ENCODE measurements at regions not wholly inside any gene's neighbourhood (a gene's known extent, or its start where the extent isn't known, plus 50 kb on each side); places are given as distances from the start of the nearest gene placed in this dataset.

DNA sequence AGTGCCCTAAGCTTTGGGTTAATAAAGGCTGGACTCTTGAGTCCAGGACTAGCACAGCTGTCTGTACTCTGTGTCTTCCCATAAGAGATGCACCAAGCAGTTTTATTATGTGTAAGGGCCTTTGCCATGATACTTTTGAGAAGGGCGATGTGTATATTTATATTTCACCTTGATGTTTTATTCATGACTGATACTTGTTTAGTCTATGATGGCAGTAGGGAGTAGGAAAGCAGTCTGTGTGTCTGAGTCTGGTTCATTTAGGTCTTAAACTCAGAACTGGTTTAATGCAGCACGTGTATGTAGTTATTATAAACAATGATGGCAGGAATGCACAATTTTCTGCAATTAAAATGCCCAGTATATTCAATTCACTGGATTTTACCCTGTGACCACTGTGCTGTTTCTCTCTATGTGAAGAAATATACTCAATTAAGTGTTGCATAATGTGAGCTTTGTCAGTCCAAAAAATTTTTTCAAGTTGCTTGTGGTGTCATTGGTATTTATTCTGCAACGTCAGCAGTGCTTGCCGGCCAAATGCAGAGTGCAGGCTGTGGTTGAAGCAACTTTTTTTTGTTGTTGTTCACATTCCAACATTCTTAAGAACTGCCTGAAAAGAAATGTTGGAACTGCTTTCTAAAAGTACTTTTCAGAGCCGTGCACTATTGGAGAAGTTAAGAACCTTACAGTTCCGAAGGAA, 423.7 kb upstream of the SEMA6D start:
- Histone ChIP-seq H3K9ac (ENCODE audit: low read depth in 1 of 2, low read length in 2 of 2) (no peak overlapping the region), H3K27ac (ENCODE audit: low read depth in 2 of 2, low read length in 2 of 2) (peak overlapping the region in 1 of 2 donors; percentile 9), H3K27me3 (ENCODE audit: control insufficient read depth in 2 of 2, insufficient read depth in 2 of 2, low read length in 2 of 2) (no peaks in the 10 kb centered on the region), H3K4me1 (ENCODE audit: control insufficient read depth in 2 of 2, insufficient read depth in 2 of 2, low read length in 2 of 2) (peaks cover 0 to 2% of the 10 kb centered on the region in 2 donors), H3K9me3 (ENCODE audit: control insufficient read depth in 2 of 2, low read length in 2 of 2) (no peaks in the 10 kb centered on the region), H3K36me3 (ENCODE audit: control insufficient read depth in 2 of 2, insufficient read depth in 2 of 2, low read length in 2 of 2) (no peaks in the 10 kb centered on the region), H3K4me3 (ENCODE audit: low read length in 2 of 2) (no peak overlapping the region)

DNA sequence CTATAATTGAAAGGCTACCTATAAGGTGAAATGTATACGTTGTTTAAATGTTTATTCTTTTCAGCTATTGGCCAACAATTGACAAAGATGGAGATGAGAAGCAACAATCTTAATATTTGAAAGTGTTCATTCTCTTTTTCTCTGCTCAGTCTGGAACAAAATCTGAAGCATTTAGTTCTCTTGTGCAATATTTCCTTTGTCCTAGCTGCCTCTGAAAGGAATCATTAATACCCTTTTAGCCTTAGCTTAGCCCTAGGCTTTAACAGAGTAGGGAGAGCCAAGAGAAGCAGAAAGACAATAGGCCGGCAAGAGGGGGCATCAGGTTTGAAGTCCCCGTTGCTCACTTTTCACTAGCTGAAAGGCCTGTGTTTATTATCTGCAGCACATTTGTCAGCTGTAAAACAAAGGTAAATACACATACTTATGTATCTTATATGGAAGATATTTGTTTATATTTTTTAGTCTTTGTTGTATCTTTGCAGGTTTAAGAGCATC, 422.5 kb upstream of the SEMA6D start:
- Histone ChIP-seq H3K9ac (ENCODE audit: low read depth in 1 of 2, low read length in 2 of 2) (no peak overlapping the region), H3K27me3 (ENCODE audit: control insufficient read depth in 2 of 2, insufficient read depth in 2 of 2, low read length in 2 of 2) (no peaks in the 10 kb centered on the region), H3K27ac (ENCODE audit: low read depth in 2 of 2, low read length in 2 of 2) (no peak overlapping the region), H3K36me3 (ENCODE audit: control insufficient read depth in 2 of 2, insufficient read depth in 2 of 2, low read length in 2 of 2) (no peaks in the 10 kb centered on the region), H3K4me3 (ENCODE audit: low read length in 2 of 2) (no peak overlapping the region), H3K4me1 (ENCODE audit: control insufficient read depth in 2 of 2, insufficient read depth in 2 of 2, low read length in 2 of 2) (peaks cover 0 to 2% of the 10 kb centered on the region in 2 donors), H3K9me3 (ENCODE audit: control insufficient read depth in 2 of 2, low read length in 2 of 2) (no peaks in the 10 kb centered on the region)

DNA sequence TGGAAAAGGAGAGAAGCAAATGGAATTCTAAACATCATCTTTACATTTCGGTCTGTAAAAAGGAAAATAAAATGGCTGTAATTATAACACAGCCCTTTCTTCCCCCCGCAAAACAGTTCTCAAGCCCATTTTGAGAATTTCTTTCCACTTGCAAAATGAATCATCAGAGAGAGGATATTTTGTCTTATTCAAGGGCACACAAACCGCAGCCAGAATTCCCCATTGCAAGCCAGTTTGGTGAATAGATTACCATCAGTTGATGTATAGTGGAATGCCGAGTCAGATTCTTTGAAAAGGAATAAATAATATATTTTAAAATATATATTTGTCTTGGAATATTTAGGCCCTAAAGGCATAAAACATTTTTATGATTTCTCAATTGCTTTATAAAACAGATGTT, 420.4 kb upstream of the SEMA6D start:
- Histone ChIP-seq H3K9ac (ENCODE audit: low read depth in 1 of 2, low read length in 2 of 2) (no peak overlapping the region), H3K27ac (ENCODE audit: low read depth in 2 of 2, low read length in 2 of 2) (no peak overlapping the region), H3K4me1 (ENCODE audit: control insufficient read depth in 2 of 2, insufficient read depth in 2 of 2, low read length in 2 of 2) (peaks cover 0 to 2% of the 10 kb centered on the region in 2 donors), H3K9me3 (ENCODE audit: control insufficient read depth in 2 of 2, low read length in 2 of 2) (no peaks in the 10 kb centered on the region), H3K27me3 (ENCODE audit: control insufficient read depth in 2 of 2, insufficient read depth in 2 of 2, low read length in 2 of 2) (no peaks in the 10 kb centered on the region), H3K36me3 (ENCODE audit: control insufficient read depth in 2 of 2, insufficient read depth in 2 of 2, low read length in 2 of 2) (no peaks in the 10 kb centered on the region), H3K4me3 (ENCODE audit: low read length in 2 of 2) (no peak overlapping the region)

DNA sequence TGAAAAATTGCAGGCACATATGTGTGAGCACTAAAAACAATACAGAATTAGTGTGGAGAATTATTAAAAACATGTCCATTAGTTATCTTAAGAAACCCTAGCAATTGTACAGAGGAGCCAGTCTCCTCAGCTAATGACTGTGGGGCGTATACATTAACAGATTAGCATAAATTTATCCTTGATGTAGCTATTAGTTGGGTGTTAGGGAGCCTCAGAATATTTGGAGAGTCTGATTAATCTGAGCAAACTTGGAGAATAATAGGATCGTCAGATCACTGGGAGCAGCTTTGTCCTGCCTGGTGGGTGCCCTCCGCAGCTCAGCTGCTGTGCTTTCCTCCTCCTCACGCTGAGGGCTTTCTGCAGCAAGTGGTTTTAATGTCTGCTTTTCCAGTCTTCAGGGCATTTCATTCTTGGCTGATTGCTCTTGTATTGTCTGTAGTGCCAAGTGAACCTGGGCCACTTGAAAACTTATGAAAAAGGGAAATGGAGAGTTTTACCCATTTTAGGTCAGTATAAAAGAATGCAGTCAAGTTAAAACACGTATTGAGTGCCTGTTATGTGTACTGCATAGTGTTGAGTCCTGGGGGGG, 417.4 kb upstream of the SEMA6D start:
- no peak overlapping the region for H3K27ac ChIP-seq (ENCODE audit: low read depth in 2 of 2, low read length in 2 of 2)
- H3K9me3 ChIP-seq (ENCODE audit: control insufficient read depth in 2 of 2, low read length in 2 of 2): no peaks in the 10 kb centered on the region
- H3K36me3 ChIP-seq (ENCODE audit: control insufficient read depth in 2 of 2, insufficient read depth in 2 of 2, low read length in 2 of 2): no peaks in the 10 kb centered on the region
- H3K4me3 ChIP-seq (ENCODE audit: low read length in 2 of 2): no peak overlapping the region
- no peaks in the 10 kb centered on the region for H3K4me1 ChIP-seq (ENCODE audit: control insufficient read depth in 2 of 2, insufficient read depth in 2 of 2, low read length in 2 of 2)
- H3K27me3 ChIP-seq (ENCODE audit: control insufficient read depth in 2 of 2, insufficient read depth in 2 of 2, low read length in 2 of 2): no peaks in the 10 kb centered on the region
- H3K9ac ChIP-seq (ENCODE audit: low read depth in 1 of 2, low read length in 2 of 2): no peak overlapping the region

DNA sequence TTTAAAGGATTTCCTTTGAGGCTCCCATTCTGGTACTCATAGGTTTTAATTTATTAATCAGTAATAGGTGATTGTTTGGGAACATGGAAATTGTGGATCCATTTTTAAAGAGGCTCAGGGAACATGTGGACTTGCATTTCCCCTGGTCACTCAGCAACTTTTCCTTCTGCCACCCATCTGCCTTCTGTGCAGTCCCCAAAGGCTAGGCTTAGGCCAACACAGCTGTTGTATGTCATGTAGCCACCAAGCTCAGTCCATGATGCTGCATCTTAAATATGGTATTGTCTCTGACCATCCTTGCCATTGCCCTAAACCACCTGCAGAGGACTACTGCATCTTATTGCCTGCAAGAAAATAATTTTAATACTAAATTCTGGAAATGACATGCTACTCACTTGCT, 416.7 kb upstream of the SEMA6D start:
- no peak overlapping the region for H3K4me3 ChIP-seq (ENCODE audit: low read length in 2 of 2)
- H3K27me3 ChIP-seq (ENCODE audit: control insufficient read depth in 2 of 2, insufficient read depth in 2 of 2, low read length in 2 of 2): no peaks in the 10 kb centered on the region
- no peaks in the 10 kb centered on the region for H3K36me3 ChIP-seq (ENCODE audit: control insufficient read depth in 2 of 2, insufficient read depth in 2 of 2, low read length in 2 of 2)
- no peak overlapping the region for H3K9ac ChIP-seq (ENCODE audit: low read depth in 1 of 2, low read length in 2 of 2)
- no peak overlapping the region for H3K27ac ChIP-seq (ENCODE audit: low read depth in 2 of 2, low read length in 2 of 2)
- H3K9me3 ChIP-seq (ENCODE audit: control insufficient read depth in 2 of 2, low read length in 2 of 2): no peaks in the 10 kb centered on the region
- no peaks in the 10 kb centered on the region for H3K4me1 ChIP-seq (ENCODE audit: control insufficient read depth in 2 of 2, insufficient read depth in 2 of 2, low read length in 2 of 2)

DNA sequence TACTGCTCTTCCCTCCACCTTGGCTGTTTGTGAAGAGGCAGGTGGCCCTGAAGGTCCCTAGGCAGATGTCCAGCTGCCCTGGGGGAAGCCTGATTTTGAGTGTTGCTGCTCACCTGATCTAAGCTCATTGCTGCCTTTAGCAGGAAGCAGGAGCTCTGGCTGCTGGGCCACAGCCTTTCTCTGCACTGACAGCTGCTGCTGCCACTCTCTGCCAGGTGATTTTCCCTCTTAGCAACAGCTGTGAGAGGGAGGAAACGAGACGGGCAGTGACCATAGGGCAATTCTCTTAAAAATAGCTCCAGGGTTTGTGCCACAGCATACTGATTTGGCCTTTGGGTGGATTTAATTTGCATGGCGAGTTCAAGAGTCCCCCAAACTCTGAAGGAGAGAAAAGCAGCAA, 415.8 kb upstream of the SEMA6D start:
- Histone ChIP-seq H3K4me1 (ENCODE audit: control insufficient read depth in 2 of 2, insufficient read depth in 2 of 2, low read length in 2 of 2) (no peaks in the 10 kb centered on the region), H3K36me3 (ENCODE audit: control insufficient read depth in 2 of 2, insufficient read depth in 2 of 2, low read length in 2 of 2) (no peaks in the 10 kb centered on the region), H3K9me3 (ENCODE audit: control insufficient read depth in 2 of 2, low read length in 2 of 2) (no peaks in the 10 kb centered on the region), H3K27me3 (ENCODE audit: control insufficient read depth in 2 of 2, insufficient read depth in 2 of 2, low read length in 2 of 2) (no peaks in the 10 kb centered on the region), H3K9ac (ENCODE audit: low read depth in 1 of 2, low read length in 2 of 2) (no peak overlapping the region), H3K27ac (ENCODE audit: low read depth in 2 of 2, low read length in 2 of 2) (no peak overlapping the region), H3K4me3 (ENCODE audit: low read length in 2 of 2) (no peak overlapping the region)

DNA sequence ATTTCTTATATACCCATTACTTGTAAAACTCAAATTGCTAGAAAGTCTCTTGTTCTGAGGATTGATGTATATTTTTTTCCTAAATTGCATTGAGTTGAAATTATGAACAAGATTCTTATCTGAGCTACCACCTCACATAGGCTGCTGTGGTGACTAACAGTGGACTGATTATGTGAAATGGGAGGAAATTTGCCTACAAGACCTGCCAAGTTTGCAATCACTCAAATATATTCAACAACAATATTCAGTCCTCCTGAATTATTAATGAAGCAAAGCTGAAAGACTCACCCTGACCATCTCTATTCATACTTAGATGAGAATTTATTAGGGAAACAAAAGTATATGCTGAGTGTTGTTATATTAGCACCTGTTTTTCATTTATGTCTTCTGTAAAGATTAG, 412.6 kb upstream of the SEMA6D start:
- Histone ChIP-seq H3K9me3 (ENCODE audit: control insufficient read depth in 2 of 2, low read length in 2 of 2) (no peaks in the 10 kb centered on the region), H3K27me3 (ENCODE audit: control insufficient read depth in 2 of 2, insufficient read depth in 2 of 2, low read length in 2 of 2) (no peaks in the 10 kb centered on the region), H3K36me3 (ENCODE audit: control insufficient read depth in 2 of 2, insufficient read depth in 2 of 2, low read length in 2 of 2) (no peaks in the 10 kb centered on the region), H3K27ac (ENCODE audit: low read depth in 2 of 2, low read length in 2 of 2) (no peak overlapping the region), H3K9ac (ENCODE audit: low read depth in 1 of 2, low read length in 2 of 2) (no peak overlapping the region), H3K4me1 (ENCODE audit: control insufficient read depth in 2 of 2, insufficient read depth in 2 of 2, low read length in 2 of 2) (no peaks in the 10 kb centered on the region), H3K4me3 (ENCODE audit: low read length in 2 of 2) (no peak overlapping the region)

DNA sequence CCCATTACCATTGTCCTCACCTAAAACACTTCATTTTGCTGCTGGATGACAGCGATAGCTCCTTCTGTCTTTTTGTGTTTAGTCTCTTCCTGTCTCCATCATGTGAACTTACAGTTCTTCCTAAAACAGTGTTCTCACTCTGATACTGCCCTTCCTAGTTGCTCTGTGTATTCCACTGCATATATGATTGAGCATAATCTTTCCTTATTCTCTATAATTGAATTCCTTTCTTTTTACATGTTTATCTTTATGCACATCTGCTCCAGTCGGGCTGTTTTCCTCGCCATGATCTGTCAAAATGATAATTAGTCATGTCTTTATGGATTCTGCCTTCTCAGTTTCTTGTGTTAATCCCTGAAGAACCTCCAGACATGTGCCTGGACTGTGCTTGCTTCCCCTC, 405.1 kb upstream of the SEMA6D start:
- H3K36me3 ChIP-seq (ENCODE audit: control insufficient read depth in 2 of 2, insufficient read depth in 2 of 2, low read length in 2 of 2): no peaks in the 10 kb centered on the region
- H3K4me3 ChIP-seq (ENCODE audit: low read length in 2 of 2): no peak overlapping the region
- H3K27ac ChIP-seq (ENCODE audit: low read depth in 2 of 2, low read length in 2 of 2): no peak overlapping the region
- no peaks in the 10 kb centered on the region for H3K9me3 ChIP-seq (ENCODE audit: control insufficient read depth in 2 of 2, low read length in 2 of 2)
- H3K4me1 ChIP-seq (ENCODE audit: control insufficient read depth in 2 of 2, insufficient read depth in 2 of 2, low read length in 2 of 2): no peaks in the 10 kb centered on the region
- no peak overlapping the region for H3K9ac ChIP-seq (ENCODE audit: low read depth in 1 of 2, low read length in 2 of 2)
- no peaks in the 10 kb centered on the region for H3K27me3 ChIP-seq (ENCODE audit: control insufficient read depth in 2 of 2, insufficient read depth in 2 of 2, low read length in 2 of 2)

DNA sequence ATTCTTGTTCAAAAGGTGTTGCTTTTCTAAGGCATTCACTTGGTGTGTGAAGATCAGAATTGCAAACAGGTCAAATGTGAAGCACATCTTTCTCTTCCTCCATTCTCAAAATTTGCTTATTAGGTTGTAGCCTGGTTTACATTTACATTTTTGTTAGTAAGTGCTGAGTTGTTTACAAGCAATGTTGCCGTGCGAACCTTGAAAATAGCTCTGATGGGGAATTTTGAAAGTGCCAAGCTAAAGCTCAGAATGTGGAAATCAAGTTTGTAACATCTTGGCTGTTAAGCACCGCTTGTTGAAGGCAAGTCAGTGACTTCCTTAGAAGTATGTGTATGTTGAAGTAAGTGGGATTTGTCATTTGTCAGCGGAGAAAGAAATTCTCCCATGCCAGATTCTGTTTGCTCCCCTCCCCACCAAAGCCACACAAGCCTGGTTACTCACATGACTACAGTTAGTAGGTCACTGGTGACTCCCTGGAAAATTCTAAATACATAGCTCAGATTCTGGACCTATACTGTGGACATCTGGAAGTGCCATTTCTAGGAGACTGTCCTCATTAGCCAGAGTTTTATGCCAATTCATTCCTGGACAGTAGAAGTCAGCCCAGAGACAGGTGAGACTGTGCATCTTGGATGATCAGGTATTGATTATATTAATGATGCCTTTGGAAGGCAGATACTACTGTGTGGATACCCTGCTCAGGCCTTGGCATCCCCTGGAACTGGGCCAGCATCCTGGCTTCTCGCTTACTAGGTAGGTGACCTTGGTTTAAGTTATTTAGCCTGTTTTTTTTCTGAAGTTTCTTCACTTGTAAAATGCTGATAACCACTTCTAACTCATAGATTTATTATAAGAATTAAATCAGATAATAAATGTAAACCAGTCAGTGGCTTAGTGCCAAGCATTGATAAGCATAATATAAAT, 390.6 kb upstream of the SEMA6D start:
- no peaks in the 10 kb centered on the region for H3K4me1 ChIP-seq (ENCODE audit: control insufficient read depth in 2 of 2, insufficient read depth in 2 of 2, low read length in 2 of 2)
- H3K4me3 ChIP-seq (ENCODE audit: low read length in 2 of 2): no peak overlapping the region
- no peak overlapping the region for H3K9ac ChIP-seq (ENCODE audit: low read depth in 1 of 2, low read length in 2 of 2)
- no peaks in the 10 kb centered on the region for H3K36me3 ChIP-seq (ENCODE audit: control insufficient read depth in 2 of 2, insufficient read depth in 2 of 2, low read length in 2 of 2)
- no peaks in the 10 kb centered on the region for H3K9me3 ChIP-seq (ENCODE audit: control insufficient read depth in 2 of 2, low read length in 2 of 2)
- H3K27ac ChIP-seq (ENCODE audit: low read depth in 2 of 2, low read length in 2 of 2): no peak overlapping the region
- H3K27me3 ChIP-seq (ENCODE audit: control insufficient read depth in 2 of 2, insufficient read depth in 2 of 2, low read length in 2 of 2): no peaks in the 10 kb centered on the region

DNA sequence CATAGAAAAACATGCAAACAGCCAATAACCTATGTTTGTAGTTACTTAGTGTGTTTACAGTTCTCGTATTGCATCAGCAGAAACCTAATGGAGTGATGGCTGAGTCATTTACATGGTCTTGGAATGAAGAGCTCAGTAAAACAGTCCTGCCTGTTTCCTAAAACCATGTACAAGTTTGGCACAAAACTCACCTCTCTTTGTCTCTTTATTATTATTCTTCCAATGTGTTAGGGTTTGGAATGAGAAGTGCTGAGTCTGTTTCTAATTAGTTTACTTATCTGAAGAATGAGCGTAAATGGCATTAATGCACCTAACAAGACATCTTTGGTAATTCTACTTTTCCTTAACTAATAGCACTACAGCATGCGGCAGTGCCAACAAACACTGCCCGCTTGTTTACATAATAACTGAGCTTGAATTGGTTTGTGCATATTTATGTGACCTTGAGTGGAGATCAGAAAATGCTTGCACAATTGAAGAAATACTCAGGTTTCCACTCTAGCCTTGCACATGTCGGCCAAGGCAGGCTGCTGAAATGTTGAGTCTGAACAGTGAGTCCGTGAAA, 385.4 kb upstream of the SEMA6D start:
- Histone ChIP-seq H3K27ac (ENCODE audit: low read depth in 2 of 2, low read length in 2 of 2) (no peak overlapping the region), H3K4me1 (ENCODE audit: control insufficient read depth in 2 of 2, insufficient read depth in 2 of 2, low read length in 2 of 2) (no peaks in the 10 kb centered on the region), H3K36me3 (ENCODE audit: control insufficient read depth in 2 of 2, insufficient read depth in 2 of 2, low read length in 2 of 2) (no peaks in the 10 kb centered on the region), H3K27me3 (ENCODE audit: control insufficient read depth in 2 of 2, insufficient read depth in 2 of 2, low read length in 2 of 2) (no peaks in the 10 kb centered on the region), H3K9ac (ENCODE audit: low read depth in 1 of 2, low read length in 2 of 2) (no peak overlapping the region), H3K4me3 (ENCODE audit: low read length in 2 of 2) (no peak overlapping the region), H3K9me3 (ENCODE audit: control insufficient read depth in 2 of 2, low read length in 2 of 2) (no peaks in the 10 kb centered on the region)
